HG03354 (cell line): ENCODE measurements at regions not wholly inside any gene's neighbourhood (a gene's known extent, or its start where the extent isn't known, plus 50 kb on each side); places are given as distances from the start of the nearest gene placed in this dataset.

Source experiments
- ATAC-seq: cut with Tn5 transposase; IDR thresholded peaks from one replicate; pipeline ENCODE4 v1.9.1; 2021; ENCODE audit warnings: mild to moderate bottlenecking; ENCODE audit not compliant: unreplicated experiment, poor library complexity, severe bottlenecking

GRCh38 chr14:42804141-42804540 lies 1197.5 kb downstream of the LRFN5 start:
- no peak for ATAC-seq

- no peak for ATAC-seq
Observed at GRCh38 chr14:42802346-42802745, 1195.7 kb downstream of the LRFN5 start.

- ATAC-seq, result no peak
Observed at GRCh38 chr14:42792166-42792565, 1185.5 kb downstream of the LRFN5 start.

GRCh38 chr14:42782754-42783153 lies 1176.1 kb downstream of the LRFN5 start:
- no peak for ATAC-seq

- ATAC-seq, result no peak
Observed at GRCh38 chr14:42778984-42779383, 1172.3 kb downstream of the LRFN5 start.

GRCh38 chr14:42750771-42751170 lies 1144.1 kb downstream of the LRFN5 start:
- ATAC-seq, result no peak

- no peak for ATAC-seq
Observed at GRCh38 chr14:42742084-42742483, 1135.4 kb downstream of the LRFN5 start.

GRCh38 chr14:42736408-42736807 lies 1129.7 kb downstream of the LRFN5 start:
- ATAC-seq, result no peak

- ATAC-seq, result no peak
Observed at GRCh38 chr14:42734041-42734440, 1127.4 kb downstream of the LRFN5 start.

GRCh38 chr14:42732005-42732404 lies 1125.3 kb downstream of the LRFN5 start:
- no peak for ATAC-seq

GRCh38 chr14:42731480-42731879 lies 1124.8 kb downstream of the LRFN5 start:
- no peak for ATAC-seq

GRCh38 chr14:42729681-42730080 lies 1123.0 kb downstream of the LRFN5 start:
- ATAC-seq, result no peak

GRCh38 chr14:42719391-42719790 lies 1112.7 kb downstream of the LRFN5 start:
- no peak for ATAC-seq

GRCh38 chr14:42715316-42715715 lies 1108.6 kb downstream of the LRFN5 start:
- ATAC-seq, result no peak

GRCh38 chr14:42710071-42710470 lies 1103.4 kb downstream of the LRFN5 start:
- no peak for ATAC-seq

GRCh38 chr14:42703501-42703900 lies 1096.8 kb downstream of the LRFN5 start:
- ATAC-seq, result no peak

GRCh38 chr14:42687421-42687820 lies 1080.7 kb downstream of the LRFN5 start:
- no peak for ATAC-seq

GRCh38 chr14:42683707-42684106 lies 1077.0 kb downstream of the LRFN5 start:
- no peak for ATAC-seq

- ATAC-seq, result no peak
Observed at GRCh38 chr14:42676636-42677035, 1070.0 kb downstream of the LRFN5 start.

- ATAC-seq, result no peak
Observed at GRCh38 chr14:42673963-42674362, 1067.3 kb downstream of the LRFN5 start.

- ATAC-seq, result no peak
Observed at GRCh38 chr14:42671636-42672035, 1065.0 kb downstream of the LRFN5 start.

- no peak for ATAC-seq
Observed at GRCh38 chr14:42665083-42665482, 1058.4 kb downstream of the LRFN5 start.

- ATAC-seq, result no peak
Observed at GRCh38 chr14:42664190-42664589, 1057.5 kb downstream of the LRFN5 start.
